ENCODE measurements at regions not wholly inside any gene's neighbourhood (a gene's known extent, or its start where the extent isn't known, plus 50 kb on each side); places are given as distances from the start of the nearest gene placed in this dataset.
A peak's percentile ranks its signal among the peaks of the same experiment; 100 is the strongest.

DNA sequence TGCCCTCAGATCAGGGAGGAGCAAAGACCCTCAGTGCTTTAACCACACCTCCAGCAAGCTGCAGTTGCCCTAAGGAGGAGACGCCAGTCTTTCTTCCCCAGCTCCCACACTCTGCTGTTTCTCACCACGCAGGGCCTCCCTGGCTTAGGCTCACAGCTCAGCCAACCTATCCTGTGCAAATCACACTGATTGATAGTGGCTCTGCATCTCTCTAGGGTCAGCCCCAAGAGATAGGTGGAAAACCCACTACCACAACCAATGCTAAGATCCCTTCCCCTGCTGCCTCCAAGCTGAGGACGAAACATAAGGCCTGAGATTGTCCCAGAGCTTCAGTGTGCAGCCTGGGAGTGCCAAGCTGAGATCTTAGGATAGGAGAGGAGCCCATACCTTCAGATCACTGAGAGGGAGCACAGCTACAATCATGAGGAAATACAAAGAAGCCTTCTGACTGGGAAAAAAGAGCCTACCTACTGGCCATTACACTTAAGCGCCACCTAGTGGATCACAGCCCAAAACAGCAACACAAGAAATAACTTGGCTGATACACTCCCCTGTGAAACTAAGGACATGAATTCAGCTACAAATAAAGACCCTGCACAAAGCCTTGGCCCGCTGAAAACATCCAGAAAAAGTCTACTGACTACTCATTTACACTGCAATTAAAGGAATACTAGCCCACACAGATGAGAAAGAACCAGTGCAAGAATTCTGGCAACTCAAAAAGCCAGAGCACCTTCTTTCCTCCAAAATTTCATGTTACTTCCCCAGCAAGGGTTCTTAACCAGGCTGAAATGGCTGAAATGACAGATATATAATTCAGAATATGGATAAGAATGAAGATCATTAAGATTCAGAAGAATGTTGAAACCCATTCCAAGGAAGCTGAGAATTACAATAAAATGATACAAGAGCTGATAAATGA is 271.5 kb upstream of the DCBLD2 start:
- DNase-seq, result peak in 1 of 2 experiments; percentile 6

DNA sequence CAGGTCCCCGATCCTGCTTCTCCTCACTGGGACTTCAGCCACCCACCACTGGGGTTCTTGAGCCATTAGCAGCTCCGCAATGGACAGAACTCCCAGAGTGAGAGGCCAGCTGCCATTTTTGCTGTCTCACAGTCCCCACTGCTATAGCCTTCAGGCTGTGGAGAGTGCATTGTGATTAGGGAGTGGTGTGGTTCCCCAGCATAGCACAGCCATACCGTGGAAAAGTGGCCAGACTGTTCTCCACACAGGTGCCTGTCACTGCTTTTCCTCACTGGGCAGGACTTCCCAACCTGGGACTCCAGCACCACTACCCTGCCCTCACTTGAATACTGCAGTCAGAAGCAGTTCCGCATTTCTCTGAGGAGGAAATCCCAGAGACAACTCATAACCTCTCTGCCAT is 270.3 kb upstream of the DCBLD2 start:
- DNase-seq, result no peak

- DNase-seq, result no peak
These were observed 269.5 kb upstream of the DCBLD2 start for GRCh38 chr3:99170867-99171517.

DNA sequence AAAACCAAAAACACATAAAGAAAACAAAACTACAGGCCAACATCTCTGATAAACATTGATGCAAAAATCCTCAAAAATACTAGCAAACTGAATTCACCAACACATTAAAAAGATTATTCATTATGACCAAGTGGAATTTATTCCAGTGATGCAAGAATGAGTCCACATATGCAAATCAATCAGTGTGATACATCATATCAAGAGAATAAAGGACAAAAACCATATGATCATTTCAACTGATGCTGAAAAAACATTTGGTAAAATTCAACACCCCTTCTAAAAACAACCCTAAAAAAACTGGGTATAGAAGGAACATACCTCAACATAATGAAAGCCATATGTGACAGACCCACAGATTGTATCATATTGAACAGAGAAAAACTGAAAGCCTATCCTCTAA is 265.6 kb upstream of the DCBLD2 start:
- no peak for DNase-seq

DNA sequence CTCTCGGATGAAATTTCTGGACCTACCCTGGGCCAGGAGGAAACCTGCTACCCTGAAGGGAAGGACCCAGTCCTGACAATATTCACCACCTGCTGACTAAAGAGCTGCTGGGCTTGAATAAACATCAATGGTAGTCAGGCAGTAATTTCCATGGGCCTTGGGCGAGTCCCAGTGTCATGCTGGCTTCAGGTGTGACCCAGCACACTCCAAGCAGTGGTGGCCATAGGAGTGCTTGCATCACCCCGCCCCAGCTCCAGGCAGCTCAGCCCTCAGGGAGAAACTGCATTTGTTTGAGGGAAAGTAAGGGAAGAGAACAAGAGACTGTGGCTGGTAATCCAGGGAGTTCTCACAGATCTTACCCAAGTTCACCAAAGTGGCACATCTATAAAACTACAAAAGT is 261.8 kb upstream of the DCBLD2 start:
- no peak for DNase-seq

DNA sequence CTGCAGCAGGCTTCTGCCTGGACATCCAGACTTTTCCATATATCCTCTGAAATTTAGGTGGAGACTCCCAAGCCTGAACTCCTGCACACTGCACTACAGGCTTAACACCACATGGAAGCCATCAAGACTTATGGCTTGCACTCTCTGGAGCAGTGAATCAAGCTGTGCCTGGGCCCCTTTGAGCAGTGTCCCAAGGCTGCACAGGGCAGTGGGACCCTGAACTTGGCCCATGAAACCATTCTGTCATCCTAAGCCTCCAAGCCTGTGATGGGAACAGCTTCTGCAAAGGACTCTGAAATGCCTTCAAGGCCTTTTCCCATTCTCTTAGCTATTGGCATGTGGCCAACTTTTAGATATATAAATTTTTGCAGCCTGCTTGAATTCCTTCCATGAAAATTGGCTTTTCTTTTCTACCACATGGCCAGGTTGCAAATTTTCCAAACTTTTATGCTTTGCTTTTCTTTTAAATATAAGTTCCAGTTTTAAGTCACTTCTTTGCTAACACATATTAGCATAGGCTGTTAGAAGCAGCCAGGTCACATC is 257.8 kb upstream of the DCBLD2 start:
- no peak for DNase-seq

DNA sequence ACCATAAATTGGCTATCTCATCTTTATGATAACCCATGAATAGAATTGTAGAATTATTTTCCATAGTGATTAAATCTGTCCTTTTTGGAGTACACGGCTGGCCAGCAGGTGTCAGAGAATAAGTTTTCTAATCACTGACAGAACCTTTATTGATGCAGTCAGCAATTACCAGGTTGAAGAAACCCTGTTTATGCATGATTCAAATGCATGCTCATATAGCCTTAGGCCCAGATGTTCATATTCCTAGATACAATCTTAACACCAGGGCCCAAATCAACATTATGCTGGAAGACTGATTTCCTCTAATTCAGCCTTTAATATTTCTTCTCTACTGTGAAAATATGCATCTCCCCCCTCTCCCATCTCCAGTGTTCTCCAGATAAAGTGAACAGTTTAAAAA is 243.5 kb upstream of the DCBLD2 start:
- no peak for DNase-seq

DNA sequence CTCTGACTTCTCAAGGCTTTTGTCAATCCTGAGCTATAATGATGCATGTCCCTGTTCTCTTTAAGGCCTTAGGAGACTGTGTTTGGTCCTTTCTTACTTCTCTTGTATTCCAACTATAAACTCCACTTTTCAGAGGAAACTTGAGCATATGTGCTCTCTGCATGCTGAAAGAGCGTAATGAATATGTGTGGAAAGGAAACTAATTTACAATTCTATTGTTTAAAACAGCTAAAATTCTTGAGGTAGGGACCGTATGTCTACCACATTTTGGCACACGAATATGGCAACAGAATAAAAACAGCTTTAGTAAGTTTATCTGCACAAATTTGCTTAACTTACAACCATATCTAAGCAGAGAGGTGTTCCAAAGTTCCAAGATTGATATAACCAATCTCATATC is 242.0 kb upstream of the DCBLD2 start:
- DNase-seq, result no peak

GRCh38 chr3:99134986-99135385 is 233.5 kb upstream of the DCBLD2 start:
- no peak for DNase-seq

DNA sequence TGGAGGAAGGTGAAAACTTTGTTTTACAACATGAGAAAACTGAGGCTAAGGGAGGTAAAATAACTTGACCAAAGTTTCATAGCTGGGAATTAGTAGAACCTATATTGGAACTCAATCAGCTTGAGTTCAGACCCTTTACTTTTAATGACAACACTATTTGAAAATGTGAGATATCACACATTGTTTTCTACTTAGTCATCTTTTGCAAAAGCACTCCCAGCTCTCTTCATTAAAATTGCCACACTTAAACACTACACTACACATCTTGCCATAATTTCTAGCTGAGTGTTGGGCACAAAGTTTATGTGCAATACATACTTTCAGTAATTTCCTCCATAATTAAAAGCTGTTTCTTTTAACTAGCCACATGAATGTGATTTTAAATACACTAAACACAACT is 230.4 kb upstream of the DCBLD2 start:
- no peak for DNase-seq

DNA sequence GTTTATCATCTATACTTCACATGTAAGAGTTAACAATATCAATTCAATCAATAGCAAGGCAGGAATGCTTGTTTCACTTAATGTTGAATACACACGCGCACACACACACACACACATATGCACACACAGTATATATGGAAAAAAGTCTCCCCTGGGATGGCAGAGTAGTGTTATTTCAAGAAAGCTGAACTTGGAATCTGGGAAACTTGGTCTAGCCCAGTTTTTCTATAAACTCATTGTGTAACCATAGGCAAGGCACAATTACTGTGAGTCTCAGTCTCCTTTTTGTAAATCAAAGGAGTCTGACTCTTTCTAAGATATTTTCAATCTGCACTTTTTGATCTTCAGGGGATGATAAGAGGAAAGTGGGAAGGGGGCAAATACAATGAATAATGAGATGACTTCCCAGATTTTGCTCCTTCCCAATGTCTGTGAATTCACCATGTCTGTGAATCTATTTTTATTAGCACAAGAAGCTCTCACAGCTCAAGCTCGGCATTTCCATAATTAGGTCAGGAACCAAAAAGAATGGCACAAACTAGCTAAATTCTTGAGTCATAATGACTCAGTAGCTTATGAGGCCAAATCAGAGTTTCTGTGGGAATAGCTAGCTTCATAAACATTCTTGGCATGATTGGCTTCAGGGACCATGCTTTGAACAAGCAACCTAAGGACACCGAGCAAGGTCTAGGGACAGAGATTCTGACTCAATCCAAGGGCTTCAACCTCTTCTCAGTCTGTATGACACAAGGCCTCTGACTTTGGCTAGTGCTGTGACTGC is 227.4 kb upstream of the DCBLD2 start:
- no peak for DNase-seq

GRCh38 chr3:99128235-99128634 is 226.7 kb upstream of the DCBLD2 start:
- DNase-seq, result no peak

- no peak for DNase-seq
These were observed 224.8 kb upstream of the DCBLD2 start for GRCh38 chr3:99126316-99126715.

- no peak for DNase-seq
These were observed 217.9 kb upstream of the DCBLD2 start for GRCh38 chr3:99119385-99119784.

DNA sequence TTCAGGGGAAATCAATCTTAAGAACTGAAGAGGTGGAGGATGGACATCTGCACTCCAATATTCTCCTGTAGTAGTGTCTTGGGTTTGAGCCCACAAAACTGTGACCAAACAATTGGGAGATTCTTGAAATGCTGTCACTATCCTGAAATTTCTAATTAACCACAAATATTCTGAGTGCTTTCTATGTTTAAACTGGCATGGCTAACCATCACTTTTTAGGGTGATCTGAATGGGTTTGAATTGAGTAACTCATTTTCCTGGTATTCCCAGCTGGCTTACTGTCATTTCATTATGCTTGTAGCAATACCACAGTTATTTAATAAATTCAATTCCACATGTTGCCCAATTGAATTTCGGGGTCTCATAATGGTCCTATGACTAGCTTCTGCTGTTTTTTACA is 216.9 kb upstream of the DCBLD2 start:
- no peak for DNase-seq

- no peak for DNase-seq
These were observed 213.2 kb upstream of the DCBLD2 start for GRCh38 chr3:99114565-99115291.

GRCh38 chr3:99111235-99111634 is 209.7 kb upstream of the DCBLD2 start:
- no peak for DNase-seq

GRCh38 chr3:99110401-99110800 is 208.9 kb upstream of the DCBLD2 start:
- no peak for DNase-seq

GRCh38 chr3:99108508-99108907 is 207.0 kb upstream of the DCBLD2 start:
- DNase-seq, result no peak

- DNase-seq, result no peak
These were observed 193.1 kb upstream of the DCBLD2 start for GRCh38 chr3:99094606-99095005.

GRCh38 chr3:99087277-99087676 is 185.8 kb upstream of the DCBLD2 start:
- DNase-seq, result no peak

DNA sequence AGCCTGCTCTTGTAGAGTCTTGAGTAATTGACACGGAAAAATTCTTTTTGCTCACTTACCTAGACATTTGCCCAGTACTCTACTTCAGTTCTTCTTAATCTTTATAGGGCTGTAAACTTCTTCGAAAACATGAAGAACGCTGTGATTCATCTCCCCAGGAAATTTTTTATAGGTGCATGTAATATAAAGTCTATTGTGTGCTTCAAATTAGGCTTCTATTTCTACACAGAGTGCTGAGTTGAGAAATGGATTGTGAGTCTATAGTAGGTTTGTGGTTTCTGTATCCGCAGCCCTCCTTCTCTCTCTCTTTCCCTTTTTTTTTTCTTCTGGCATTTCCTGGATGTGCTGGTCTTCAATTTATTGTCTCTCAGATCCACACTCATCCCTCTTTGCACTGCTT is 183.3 kb upstream of the DCBLD2 start:
- DNase-seq, result no peak

- no peak for DNase-seq
These were observed 182.7 kb upstream of the DCBLD2 start for GRCh38 chr3:99084156-99084555.

All from stimulated activated CD4-positive, alpha-beta T cell treated with anti-CD3 and anti-CD28 coated beads, Interleukin-4, amount 100 ng/mL, for 4 hours (primary cell).